ENCODE measurements at regions not wholly inside any gene's neighbourhood (a gene's known extent, or its start where the extent isn't known, plus 50 kb on each side); places are given as distances from the start of the nearest gene placed in this dataset.

DNA sequence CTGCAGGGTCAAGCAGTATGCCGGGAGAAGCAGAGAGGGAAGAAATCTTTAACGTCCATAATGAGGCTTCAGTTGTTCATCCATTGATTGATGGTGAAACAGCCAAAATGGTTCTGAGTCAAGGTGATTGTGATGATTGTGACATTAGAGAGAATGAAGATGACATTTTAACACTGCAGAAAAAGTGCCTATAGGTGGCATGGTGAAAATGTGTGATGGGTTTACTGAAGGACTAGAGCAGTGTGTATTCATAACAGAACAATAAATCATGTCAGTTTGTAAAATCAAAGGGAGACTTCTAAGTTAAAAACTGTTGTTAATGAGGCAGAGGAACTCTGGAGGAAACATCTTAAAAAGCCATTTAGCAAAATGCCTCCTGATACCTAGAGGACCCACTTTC lies 57.7 kb upstream of the CAND1 start:
- Histone ChIP-seq H3K27ac (no peak overlapping the region), H3K27me3 (replicated peaks) (peaks cover 7% of the 10 kb centered on the region), H3K36me3 (replicated peaks) (no peaks in the 10 kb centered on the region), H3K4me3 (ENCODE audit: low read depth, low read length) (no peak overlapping the region)
- DNase-seq, result no peak
- in situ Hi-C loops (cut with HindIII; ENCODE audit: low pct_ligation_motif_present, low sequenced_read_pairs), result no loop called here
- TF ChIP-seq, protein P1, sequence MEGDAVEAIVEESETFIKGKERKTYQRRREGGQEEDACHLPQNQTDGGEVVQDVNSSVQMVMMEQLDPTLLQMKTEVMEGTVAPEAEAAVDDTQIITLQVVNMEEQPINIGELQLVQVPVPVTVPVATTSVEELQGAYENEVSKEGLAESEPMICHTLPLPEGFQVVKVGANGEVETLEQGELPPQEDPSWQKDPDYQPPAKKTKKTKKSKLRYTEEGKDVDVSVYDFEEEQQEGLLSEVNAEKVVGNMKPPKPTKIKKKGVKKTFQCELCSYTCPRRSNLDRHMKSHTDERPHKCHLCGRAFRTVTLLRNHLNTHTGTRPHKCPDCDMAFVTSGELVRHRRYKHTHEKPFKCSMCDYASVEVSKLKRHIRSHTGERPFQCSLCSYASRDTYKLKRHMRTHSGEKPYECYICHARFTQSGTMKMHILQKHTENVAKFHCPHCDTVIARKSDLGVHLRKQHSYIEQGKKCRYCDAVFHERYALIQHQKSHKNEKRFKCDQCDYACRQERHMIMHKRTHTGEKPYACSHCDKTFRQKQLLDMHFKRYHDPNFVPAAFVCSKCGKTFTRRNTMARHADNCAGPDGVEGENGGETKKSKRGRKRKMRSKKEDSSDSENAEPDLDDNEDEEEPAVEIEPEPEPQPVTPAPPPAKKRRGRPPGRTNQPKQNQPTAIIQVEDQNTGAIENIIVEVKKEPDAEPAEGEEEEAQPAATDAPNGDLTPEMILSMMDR (IDR thresholded peaks at IDR 0.05; ENCODE audit: low read depth, low read length, missing control alignments), result no peak

DNA sequence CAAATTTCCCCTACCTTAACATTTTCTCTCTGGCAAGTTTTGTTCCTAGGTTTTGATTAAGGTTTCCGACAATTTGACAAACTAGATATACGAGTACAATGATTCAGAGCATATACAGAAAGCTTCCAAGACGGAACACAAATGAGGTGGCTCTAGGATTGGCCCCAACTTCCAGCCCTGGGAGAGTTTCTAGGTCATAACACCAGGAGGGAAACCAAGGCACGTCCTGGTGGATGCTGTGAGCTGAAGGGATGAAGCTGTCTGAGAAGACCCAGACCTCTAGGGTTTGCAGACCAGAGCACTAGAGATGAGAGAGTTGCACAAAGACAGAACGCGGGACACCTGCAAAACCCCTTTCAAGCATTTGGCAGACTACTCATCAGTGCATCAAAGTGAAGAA lies 51.5 kb upstream of the CAND1 start:
- TF ChIP-seq, protein P1 (IDR thresholded peaks at IDR 0.05; ENCODE audit: low read depth, low read length, missing control alignments), result no peak
- Histone ChIP-seq H3K27ac (no peak overlapping the region), H3K27me3 (replicated peaks) (no peaks in the 10 kb centered on the region), H3K4me3 (ENCODE audit: low read depth, low read length) (no peak overlapping the region), H3K36me3 (replicated peaks) (no peaks in the 10 kb centered on the region)
- in situ Hi-C loops (cut with HindIII; ENCODE audit: low pct_ligation_motif_present, low sequenced_read_pairs), result no loop called here
- DNase-seq, result no peak

Measured in brain microvascular endothelial cell (primary cell).